ENCODE measurements at regions not wholly inside any gene's neighbourhood (a gene's known extent, or its start where the extent isn't known, plus 50 kb on each side); places are given as distances from the start of the nearest gene placed in this dataset.

DNA sequence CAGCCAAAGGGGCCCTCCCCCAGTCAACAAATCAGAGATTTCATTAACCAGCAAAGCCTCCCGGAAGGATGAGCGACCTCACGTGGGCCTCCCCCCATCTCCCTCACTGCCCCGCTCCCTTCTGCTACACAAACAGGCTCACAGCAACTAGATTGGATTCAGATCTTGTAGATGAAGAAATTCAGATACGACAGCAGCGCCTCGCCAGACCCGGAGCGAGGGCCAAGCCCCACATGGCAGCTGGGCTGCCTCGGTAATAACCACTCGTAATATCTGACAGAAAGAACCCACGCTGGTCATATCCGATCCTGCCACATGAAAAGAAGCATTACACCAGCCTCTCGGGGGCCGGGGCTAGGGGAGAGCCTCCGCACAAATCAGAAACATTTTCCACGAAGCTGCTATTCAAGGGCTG, 581.3 kb downstream of the BCOR start:
- no peak for TF ChIP-seq CTCF (IDR thresholded peaks at IDR 0.05; ENCODE audit: extremely low read depth, missing control alignments)
- DNase-seq (ENCODE audit: low spot score) = no peak

DNA sequence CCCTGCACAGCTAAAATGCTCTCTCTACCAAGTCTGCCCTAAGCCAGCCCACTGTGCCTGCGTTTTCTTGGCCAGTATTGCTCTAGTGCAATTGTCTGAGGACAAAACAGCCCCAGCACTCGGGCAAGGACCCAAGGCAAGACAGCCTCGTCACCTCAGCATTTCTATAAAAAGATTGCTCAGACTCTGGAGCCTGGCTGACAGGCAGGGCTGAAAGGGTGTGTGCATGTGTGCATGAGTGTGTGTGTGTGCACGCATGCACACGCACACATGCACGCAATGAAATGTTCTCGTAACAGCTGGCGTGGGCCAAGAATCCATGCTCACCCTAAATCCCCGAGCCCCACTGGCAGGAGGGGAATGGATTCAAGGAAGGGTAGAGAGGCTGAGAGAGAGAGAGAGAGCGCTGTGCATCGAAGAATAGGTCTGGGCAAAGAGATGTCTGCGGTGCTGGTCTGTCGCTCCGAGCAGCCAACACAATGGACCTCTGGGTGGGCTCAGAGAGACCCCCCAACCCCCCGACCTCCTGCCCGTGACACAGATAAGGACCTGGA, 579.2 kb downstream of the BCOR start:
- TF ChIP-seq CTCF (IDR thresholded peaks at IDR 0.05; ENCODE audit: extremely low read depth, missing control alignments) = no peak
- no peak for DNase-seq (ENCODE audit: low spot score)

DNA sequence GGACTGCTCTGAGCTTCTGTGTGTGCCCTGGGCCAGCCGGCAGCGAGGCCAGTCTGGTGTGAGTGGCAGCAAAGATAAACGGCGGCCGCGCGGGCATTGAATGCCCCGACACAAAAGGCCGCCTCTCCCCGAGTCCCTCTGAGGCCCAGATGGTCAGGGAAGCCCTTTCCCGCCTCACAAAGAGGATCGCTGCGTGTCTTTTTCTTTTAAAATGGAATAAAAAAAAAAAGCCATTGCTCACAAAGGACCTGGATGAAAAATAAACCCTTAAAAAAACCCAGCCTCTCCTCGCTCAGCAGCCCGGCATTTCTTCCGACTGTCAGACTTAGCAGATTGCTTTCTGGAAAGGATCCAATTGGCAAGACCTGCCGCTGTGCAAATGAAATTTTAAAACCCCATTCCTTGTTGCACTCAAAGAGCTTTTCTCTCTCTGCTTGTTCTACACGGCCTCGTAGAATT, 578.7 kb downstream of the BCOR start:
- TF ChIP-seq CTCF (IDR thresholded peaks at IDR 0.05; ENCODE audit: extremely low read depth, missing control alignments) = no peak
- DNase-seq (ENCODE audit: low spot score) = no peak

DNA sequence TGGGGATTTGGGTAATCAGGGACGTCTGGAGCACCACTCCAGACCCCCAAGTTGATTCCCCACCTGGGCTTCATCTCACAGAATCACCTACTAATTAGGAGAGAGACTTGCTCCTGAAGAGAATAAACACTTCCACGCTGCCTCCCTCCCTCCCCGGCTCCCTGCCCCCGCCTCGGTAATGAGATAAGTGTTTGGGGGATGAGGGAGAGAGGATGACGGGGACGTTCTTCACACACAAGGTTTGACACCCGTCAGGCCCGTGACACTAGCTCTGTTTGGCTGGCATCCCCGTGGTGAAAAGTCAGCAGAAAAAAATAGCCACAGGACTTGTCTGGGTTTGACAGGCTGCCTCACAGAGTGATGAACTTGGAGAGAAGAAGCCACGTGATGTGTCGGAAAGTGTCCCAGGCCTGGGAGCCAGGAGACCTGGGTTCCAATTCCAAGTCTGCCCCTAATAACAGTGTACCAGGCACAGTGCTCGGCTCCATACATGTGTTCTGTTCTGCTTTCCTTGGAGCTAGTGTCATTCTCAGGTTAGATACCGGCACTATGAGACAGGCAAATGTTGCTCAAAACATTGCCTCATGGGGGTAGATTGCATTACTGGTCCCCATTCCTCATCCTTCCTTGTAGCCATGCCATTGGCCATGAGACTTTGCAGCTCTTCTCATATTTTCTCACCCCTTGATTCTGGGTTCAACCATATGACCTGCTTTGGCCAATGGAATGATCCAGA, 578.0 kb downstream of the BCOR start:
- no peak for DNase-seq (ENCODE audit: low spot score)
- no peak for TF ChIP-seq CTCF (IDR thresholded peaks at IDR 0.05; ENCODE audit: extremely low read depth, missing control alignments)

DNA sequence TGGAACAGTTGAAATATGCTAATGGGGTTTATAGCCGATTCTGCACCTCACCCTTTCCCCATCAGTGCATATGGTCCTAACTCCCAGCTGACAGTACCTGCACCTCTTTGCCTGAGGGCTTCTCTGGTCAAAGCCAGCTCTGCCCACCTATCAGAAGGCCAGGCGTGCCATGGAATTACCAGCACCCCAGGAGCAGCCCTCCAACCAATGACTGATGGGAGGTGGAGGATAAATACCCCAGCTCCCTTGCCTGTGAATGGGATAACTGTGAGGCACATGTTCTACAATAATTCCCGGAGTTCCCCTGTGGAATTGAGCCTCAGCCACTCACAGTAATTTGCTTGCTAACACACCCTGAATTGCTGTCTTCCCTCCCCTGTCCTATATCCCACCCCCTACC, 572.0 kb downstream of the BCOR start:
- TF ChIP-seq CTCF (IDR thresholded peaks at IDR 0.05; ENCODE audit: extremely low read depth, missing control alignments) = no peak
- DNase-seq (ENCODE audit: low spot score) = no peak

- DNase-seq (ENCODE audit: low spot score) = no peak
- no peak for TF ChIP-seq CTCF (IDR thresholded peaks at IDR 0.05; ENCODE audit: extremely low read depth, missing control alignments)
Observed at GRCh38 chrX:39527025-39527424, 570.7 kb downstream of the BCOR start.

- no peak for TF ChIP-seq CTCF (IDR thresholded peaks at IDR 0.05; ENCODE audit: extremely low read depth, missing control alignments)
- no peak for DNase-seq (ENCODE audit: low spot score)
Observed at GRCh38 chrX:39528161-39528916, 569.4 kb downstream of the BCOR start.
